RWPE2 (cell line): ENCODE measurements at regions not wholly inside any gene's neighbourhood (a gene's known extent, or its start where the extent isn't known, plus 50 kb on each side); places are given as distances from the start of the nearest gene placed in this dataset.
A peak's percentile ranks its signal among the peaks of the same experiment; 100 is the strongest.
"Not testable (repeated sequence)": the region's sequence is repeated elsewhere in the genome, so short reads cannot be mapped to it uniquely, and the experiment has no call there.

ENCODE experiments used
- ATAC-seq: fragments of 200-7000 bp; cut with Tn5 transposase; 3 replicates; pipeline ENCODE4 v1.9.1; 2021; ENCODE audit warnings: low read depth
- DNase-seq: peaks from one replicate; pipeline ENCODE4 v3.0.0-alpha.2; 2020; ENCODE audit warnings: low spot score
- H3K27ac ChIP-seq: fragments of 450-650 bp; 2 replicates; pipeline ENCODE4 v1.5.1; 2017; ENCODE audit warnings: mild to moderate bottlenecking; ENCODE audit not compliant: poor library complexity, severe bottlenecking
- H3K27me3 ChIP-seq: fragments of 250-450 bp; sonication (Bioruptor Pico); 2 replicates; pipeline ENCODE4 v1.5.1; 2021; ENCODE audit warnings: mild to moderate bottlenecking, moderate library complexity; ENCODE audit not compliant: insufficient read depth, poor library complexity, severe bottlenecking
- H3K36me3 ChIP-seq: fragments of 250-450 bp; sonication (Bioruptor Pico); 2 replicates; pipeline ENCODE4 v1.5.1; 2020; ENCODE audit warnings: low read depth, mild to moderate bottlenecking, moderate library complexity
- H3K4me1 ChIP-seq: fragments of 250-450 bp; sonication (Bioruptor Pico); 2 replicates; pipeline ENCODE4 v1.5.1; 2021; ENCODE audit warnings: mild to moderate bottlenecking, moderate library complexity; ENCODE audit not compliant: insufficient read depth, poor library complexity, severe bottlenecking
- H3K4me3 ChIP-seq: fragments of 250-450 bp; sonication (Bioruptor Pico); 2 replicates; pipeline ENCODE4 v1.5.1; 2021; ENCODE audit warnings: mild to moderate bottlenecking, moderate library complexity; ENCODE audit not compliant: severe bottlenecking
- H3K9me3 ChIP-seq: fragments of 250-450 bp; sonication (Bioruptor Pico); 2 replicates; pipeline ENCODE4 v1.5.1; 2021; ENCODE audit warnings: mild to moderate bottlenecking, moderate library complexity; ENCODE audit not compliant: severe bottlenecking
- TF ChIP-seq, protein P1 (sequence below): fragments of 450-650 bp; IDR thresholded peaks from one replicate; pipeline ENCODE4 v1.5.1; 2017; ENCODE audit warnings: mild to moderate bottlenecking, moderate library complexity; ENCODE audit not compliant: poor library complexity, severe bottlenecking

DNA sequence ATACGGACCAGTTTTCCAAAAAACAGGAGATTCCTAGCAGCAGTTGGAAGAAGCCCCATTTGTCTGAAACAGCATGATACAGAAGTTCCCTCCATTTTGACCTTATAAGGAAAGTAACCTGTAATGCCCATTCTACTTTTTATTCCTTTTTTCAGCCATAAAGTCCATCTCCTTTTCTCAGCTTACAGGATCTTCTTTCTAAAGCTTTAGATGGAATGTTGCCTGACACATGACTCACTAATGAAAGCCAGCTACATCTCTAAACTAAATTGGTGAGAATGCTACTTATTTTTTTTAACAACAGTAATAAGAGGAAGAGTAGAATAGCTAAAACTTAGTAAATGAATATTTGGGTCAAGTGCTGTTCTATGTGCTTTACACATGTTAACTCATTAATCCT, 234.1 kb downstream of the CDH26 start:
- no peaks in the 10 kb centered on the region for H3K4me1 ChIP-seq
- no peaks in the 10 kb centered on the region for H3K9me3 ChIP-seq
- H3K4me3 ChIP-seq = no peak overlapping the region
- no peak for ATAC-seq
- H3K27me3 ChIP-seq = peaks cover 43% of the 10 kb centered on the region
- H3K36me3 ChIP-seq = no peaks in the 10 kb centered on the region
- TF ChIP-seq, protein P1, sequence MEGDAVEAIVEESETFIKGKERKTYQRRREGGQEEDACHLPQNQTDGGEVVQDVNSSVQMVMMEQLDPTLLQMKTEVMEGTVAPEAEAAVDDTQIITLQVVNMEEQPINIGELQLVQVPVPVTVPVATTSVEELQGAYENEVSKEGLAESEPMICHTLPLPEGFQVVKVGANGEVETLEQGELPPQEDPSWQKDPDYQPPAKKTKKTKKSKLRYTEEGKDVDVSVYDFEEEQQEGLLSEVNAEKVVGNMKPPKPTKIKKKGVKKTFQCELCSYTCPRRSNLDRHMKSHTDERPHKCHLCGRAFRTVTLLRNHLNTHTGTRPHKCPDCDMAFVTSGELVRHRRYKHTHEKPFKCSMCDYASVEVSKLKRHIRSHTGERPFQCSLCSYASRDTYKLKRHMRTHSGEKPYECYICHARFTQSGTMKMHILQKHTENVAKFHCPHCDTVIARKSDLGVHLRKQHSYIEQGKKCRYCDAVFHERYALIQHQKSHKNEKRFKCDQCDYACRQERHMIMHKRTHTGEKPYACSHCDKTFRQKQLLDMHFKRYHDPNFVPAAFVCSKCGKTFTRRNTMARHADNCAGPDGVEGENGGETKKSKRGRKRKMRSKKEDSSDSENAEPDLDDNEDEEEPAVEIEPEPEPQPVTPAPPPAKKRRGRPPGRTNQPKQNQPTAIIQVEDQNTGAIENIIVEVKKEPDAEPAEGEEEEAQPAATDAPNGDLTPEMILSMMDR = no peak
- no peak for DNase-seq
- no peak overlapping the region for H3K27ac ChIP-seq

DNA sequence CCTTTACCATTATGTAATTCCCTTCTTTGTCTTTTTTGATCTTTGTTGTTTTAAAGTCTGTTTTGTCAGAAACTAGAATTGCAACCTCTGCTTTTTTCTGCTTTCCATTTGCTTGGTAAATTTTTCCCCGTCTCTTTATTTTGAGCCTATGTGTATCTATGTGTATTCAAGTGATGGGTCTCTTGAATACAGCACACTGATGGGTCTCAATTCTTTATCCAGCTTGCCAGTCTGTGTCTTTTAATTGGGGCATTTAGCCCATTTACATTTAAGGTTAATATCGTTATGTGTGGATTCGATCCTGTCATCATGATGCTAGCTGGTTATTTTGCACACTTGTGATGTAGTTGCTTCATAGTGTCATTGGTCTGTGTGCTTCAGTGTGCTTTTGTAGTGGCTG, 240.9 kb downstream of the CDH26 start:
- not testable (repeated sequence) for H3K9me3 ChIP-seq, H3K36me3 ChIP-seq, H3K4me3 ChIP-seq, DNase-seq, H3K27ac ChIP-seq, ATAC-seq, H3K27me3 ChIP-seq
- peaks cover 16% of the 10 kb centered on the region for H3K4me1 ChIP-seq

DNA sequence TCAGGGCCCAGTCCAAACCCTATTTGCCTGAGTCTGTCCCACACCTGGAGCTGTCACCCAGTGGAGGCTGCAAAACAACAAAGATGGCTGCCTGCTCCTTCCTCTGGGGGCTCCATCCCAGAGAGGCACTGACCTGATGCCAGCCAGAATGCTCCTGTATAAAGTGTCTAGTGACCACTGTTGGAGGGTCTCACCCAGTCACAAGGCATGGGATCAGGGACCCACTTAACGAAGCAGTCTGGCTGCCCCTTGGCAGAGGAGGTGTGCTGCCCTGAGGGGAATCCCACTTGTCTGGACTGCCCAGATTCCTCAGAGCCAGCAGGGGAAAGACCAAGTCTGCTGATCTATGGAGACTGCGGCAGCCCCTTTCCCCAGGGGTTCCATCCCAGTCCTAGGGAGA, 241.6 kb downstream of the CDH26 start:
- Histone ChIP-seq H3K36me3 (no peaks in the 10 kb centered on the region), H3K9me3 (peaks cover 6% of the 10 kb centered on the region)

DNA sequence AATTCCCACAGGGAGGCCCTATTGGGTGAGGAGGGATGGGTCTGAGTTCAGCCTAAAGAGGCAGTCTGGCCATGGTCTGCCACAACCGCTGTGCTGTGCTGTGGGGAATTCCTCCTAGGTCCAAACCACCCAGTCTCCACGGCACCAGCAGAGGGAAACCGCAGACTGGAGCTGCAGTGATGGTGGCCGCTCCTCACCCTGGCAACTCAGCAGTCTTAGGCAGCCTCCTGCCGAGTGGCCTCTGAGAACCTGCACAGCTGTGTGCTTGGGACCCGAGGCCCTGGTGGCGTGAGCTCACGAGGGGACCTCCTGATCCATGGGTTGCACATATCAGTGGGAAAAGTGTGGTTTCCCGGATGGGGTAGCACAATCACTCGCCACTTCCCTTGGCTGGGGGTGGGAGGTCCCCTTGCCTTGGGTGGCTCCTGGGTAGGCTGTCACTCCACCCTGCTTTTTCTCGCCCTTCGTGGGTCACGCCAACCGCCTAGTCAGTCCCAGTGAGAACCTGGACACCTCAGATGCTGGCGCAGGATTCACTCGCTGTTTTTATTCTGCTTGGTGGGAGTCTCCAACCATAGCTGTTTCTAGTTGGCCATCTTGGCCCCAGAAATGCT, 242.2 kb downstream of the CDH26 start:
- TF ChIP-seq, protein P1 = no peak
- Histone ChIP-seq H3K4me1 (peaks cover 16% of the 10 kb centered on the region), H3K27me3 (no peaks in the 10 kb centered on the region), H3K27ac (no peak overlapping the region), H3K9me3 (peaks cover 6% of the 10 kb centered on the region), H3K4me3 (no peak overlapping the region), H3K36me3 (no peaks in the 10 kb centered on the region)
- peak; percentile 75 for DNase-seq
- ATAC-seq = no peak

More for the DNA sequence above, 241.6 kb downstream of the CDH26 start:
- ATAC-seq (no peak), DNase-seq (peak; percentile 69)
- Histone ChIP-seq H3K27ac (no peak overlapping the region), H3K4me3 (no peak overlapping the region), H3K27me3 (no peaks in the 10 kb centered on the region), H3K4me1 (peaks cover 16% of the 10 kb centered on the region)
- TF ChIP-seq, protein P1 = no peak

DNA sequence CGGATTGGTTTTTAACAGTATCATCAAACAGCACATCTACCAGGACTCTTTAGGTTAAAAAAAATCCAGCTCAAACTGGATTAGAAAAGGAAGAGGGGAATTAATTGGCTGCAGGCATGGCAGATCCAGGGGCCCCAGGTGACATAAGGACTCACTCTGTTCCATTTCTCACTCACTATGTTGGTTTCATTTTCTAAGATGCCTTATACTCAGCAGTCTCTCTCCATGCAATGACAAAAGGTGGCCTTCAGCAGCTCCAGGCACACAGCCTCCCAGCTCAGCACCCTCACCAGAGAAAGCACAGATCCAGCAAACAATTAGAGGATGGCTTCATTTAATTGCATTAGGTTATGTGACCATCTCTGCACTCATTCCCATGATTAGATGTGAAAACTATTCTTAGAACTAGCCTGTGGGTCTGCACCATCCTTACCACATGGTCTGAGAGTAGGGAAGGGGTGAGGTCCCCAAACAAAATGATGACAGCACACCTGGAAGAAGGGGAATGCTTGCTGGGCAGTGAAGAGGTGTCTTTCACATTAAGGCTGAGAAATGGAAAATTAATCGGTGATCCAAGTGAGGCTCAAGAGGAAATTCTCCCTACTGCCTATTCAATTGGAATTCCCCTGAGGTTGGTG, 243.1 kb downstream of the CDH26 start:
- Histone ChIP-seq H3K4me1 (peaks cover 16% of the 10 kb centered on the region), H3K9me3 (peaks cover 6% of the 10 kb centered on the region), H3K36me3 (no peaks in the 10 kb centered on the region), H3K4me3 (no peak overlapping the region), H3K27me3 (no peaks in the 10 kb centered on the region), H3K27ac (no peak overlapping the region)
- no peak for DNase-seq
- no peak for ATAC-seq
- TF ChIP-seq, protein P1 = no peak
